CD4-positive, CD25-positive, alpha-beta regulatory T cell (primary cell): ENCODE measurements at regions not wholly inside any gene's neighbourhood (a gene's known extent, or its start where the extent isn't known, plus 50 kb on each side); places are given as distances from the start of the nearest gene placed in this dataset.

Source experiments
- ATAC-seq, 2 donors: fragments of 150-1000 bp; cut with Tn5 transposase; one replicate each; pipeline ENCODE4 v1.10.0; 2021; ENCODE audit warnings: low read depth in 2 of 2, moderate number of reproducible peaks in 2 of 2, moderate library complexity in 1 of 2
- DNase-seq, 3 donors: peaks; one replicate each; pipeline versions ENCODE4 v3.0.0 to v3.0.0-alpha.2; 2012 to 2022; ENCODE audit warnings: mixed read lengths in 1 of 3
- H3K27ac ChIP-seq: one replicate; pipeline ENCODE4 v1.7.0; 2013; ENCODE audit warnings: mild to moderate bottlenecking, low read length; ENCODE audit not compliant: insufficient read depth, poor library complexity, severe bottlenecking
- H3K27me3 ChIP-seq: one replicate; pipeline ENCODE4 v1.7.0; 2013; ENCODE audit warnings: low read length; ENCODE audit not compliant: control insufficient read depth, insufficient read depth
- H3K36me3 ChIP-seq: one replicate; pipeline ENCODE4 v1.7.0; 2013; ENCODE audit warnings: mild to moderate bottlenecking, low read length, moderate library complexity; ENCODE audit not compliant: control insufficient read depth, insufficient read depth
- H3K4me1 ChIP-seq: 2 replicates; pipeline ENCODE4 v1.7.0; 2013; ENCODE audit warnings: mild to moderate bottlenecking, low read length; ENCODE audit not compliant: insufficient read depth, control insufficient read depth, poor library complexity, severe bottlenecking
- H3K4me3 ChIP-seq: one replicate; pipeline ENCODE4 v1.7.0; 2013; ENCODE audit warnings: low read depth, mild to moderate bottlenecking, low read length, moderate library complexity
- H3K9me3 ChIP-seq, 2 experiments: 1 replicate in 1 of 2; 2 replicates in 1 of 2; pipeline ENCODE4 v1.7.0; 2013; ENCODE audit warnings: low read length in 2 of 2, mild to moderate bottlenecking in 1 of 2, moderate library complexity in 1 of 2; ENCODE audit not compliant: control insufficient read depth in 2 of 2
- H3K27ac Mint-ChIP-seq, 3 donors: one replicate each; pipeline ENCODE4 v1.8.0; 2020 to 2022; ENCODE audit warnings: mild to moderate bottlenecking in 3 of 3, mixed read lengths in 3 of 3, moderate library complexity in 2 of 3
- H3K27me3 Mint-ChIP-seq: one replicate; pipeline ENCODE4 v1.8.0; 2022; ENCODE audit warnings: mild to moderate bottlenecking, mixed read lengths
- H3K36me3 Mint-ChIP-seq: one replicate; pipeline ENCODE4 v1.8.0; 2020; ENCODE audit warnings: mixed read lengths
- H3K4me1 Mint-ChIP-seq, 4 donors: one replicate each; pipeline ENCODE4 v1.8.0; 2020 to 2022; ENCODE audit warnings: mixed read lengths in 4 of 4, mild to moderate bottlenecking in 1 of 4
- H3K4me3 Mint-ChIP-seq, 4 donors: one replicate each; pipeline ENCODE4 v1.8.0; 2020 to 2022; ENCODE audit warnings: mild to moderate bottlenecking in 4 of 4, mixed read lengths in 4 of 4, moderate library complexity in 3 of 4
- H3K9me3 Mint-ChIP-seq, 7 donors: one replicate each; pipeline ENCODE4 v1.8.0; 2020 to 2022; ENCODE audit warnings: mixed read lengths in 7 of 7, mild to moderate bottlenecking in 3 of 7, moderate library complexity in 2 of 7

GRCh38 chr16:64596196-64596595, 525.7 kb downstream of the CDH11 start:
- Mint-ChIP-seq H3K9me3 (peaks cover 1 to 24% (median 11%) of the 10 kb centered on the region in 7 donors), H3K27me3 (no peaks in the 10 kb centered on the region), H3K36me3 (no peaks in the 10 kb centered on the region), H3K4me3 (no peak overlapping the region), H3K27ac (no peak overlapping the region), H3K4me1 (no peaks in the 10 kb centered on the region)
- Histone ChIP-seq H3K27ac (no peak overlapping the region), H3K27me3 (no peaks in the 10 kb centered on the region), H3K4me3 (no peak overlapping the region), H3K36me3 (no peaks in the 10 kb centered on the region), H3K4me1 (no peaks in the 10 kb centered on the region), H3K9me3 (peaks cover 0 to under 1% of the 10 kb centered on the region in 2 experiments)
- DNase-seq (no peak), ATAC-seq (no peak)

- Histone ChIP-seq H3K27ac (no peak overlapping the region), H3K36me3 (no peaks in the 10 kb centered on the region), H3K9me3 (peaks cover 0 to 6% of the 10 kb centered on the region in 2 experiments), H3K4me1 (no peaks in the 10 kb centered on the region), H3K27me3 (no peaks in the 10 kb centered on the region), H3K4me3 (no peak overlapping the region)
- no peak overlapping the region for H3K4me3 Mint-ChIP-seq
- H3K9me3 Mint-ChIP-seq: peaks cover 2 to 25% (median 8%) of the 10 kb centered on the region in 7 donors
- no peaks in the 10 kb centered on the region for H3K36me3 Mint-ChIP-seq
- no peaks in the 10 kb centered on the region for H3K4me1 Mint-ChIP-seq
- H3K27ac Mint-ChIP-seq: no peak overlapping the region
- DNase-seq (no peak), ATAC-seq (no peak)
- H3K27me3 Mint-ChIP-seq: no peaks in the 10 kb centered on the region
These were observed 531.4 kb downstream of the CDH11 start for GRCh38 chr16:64590513-64590912.

- no peak overlapping the region for H3K27ac Mint-ChIP-seq
- no peaks in the 10 kb centered on the region for H3K36me3 Mint-ChIP-seq
- H3K4me1 Mint-ChIP-seq: no peaks in the 10 kb centered on the region
- ATAC-seq (no peak), DNase-seq (no peak)
- Histone ChIP-seq H3K27me3 (no peaks in the 10 kb centered on the region), H3K4me3 (no peak overlapping the region), H3K4me1 (no peaks in the 10 kb centered on the region), H3K9me3 (peaks cover 0 to 6% of the 10 kb centered on the region in 2 experiments), H3K36me3 (no peaks in the 10 kb centered on the region), H3K27ac (no peak overlapping the region)
- H3K27me3 Mint-ChIP-seq: no peaks in the 10 kb centered on the region
- H3K9me3 Mint-ChIP-seq: peaks cover 2 to 28% (median 7%) of the 10 kb centered on the region in 7 donors
- no peak overlapping the region for H3K4me3 Mint-ChIP-seq
These were observed 532.0 kb downstream of the CDH11 start for GRCh38 chr16:64589836-64590235.

- Histone ChIP-seq H3K4me3 (no peak overlapping the region), H3K27me3 (no peaks in the 10 kb centered on the region), H3K9me3 (peaks cover 0 to 6% of the 10 kb centered on the region in 2 experiments), H3K4me1 (no peaks in the 10 kb centered on the region), H3K36me3 (no peaks in the 10 kb centered on the region), H3K27ac (no peak overlapping the region)
- Mint-ChIP-seq H3K4me3 (no peak overlapping the region), H3K27me3 (no peaks in the 10 kb centered on the region), H3K9me3 (peaks cover 2 to 29% (median 6%) of the 10 kb centered on the region in 7 donors), H3K27ac (no peak overlapping the region), H3K36me3 (no peaks in the 10 kb centered on the region), H3K4me1 (no peaks in the 10 kb centered on the region)
- ATAC-seq (no peak), DNase-seq (no peak)
These were observed 535.1 kb downstream of the CDH11 start for GRCh38 chr16:64586781-64587180.

- H3K27ac ChIP-seq: no peak overlapping the region
- Mint-ChIP-seq H3K4me3 (no peak overlapping the region), H3K27me3 (no peaks in the 10 kb centered on the region), H3K36me3 (no peaks in the 10 kb centered on the region), H3K9me3 (peaks cover 2 to 34% (median 3%) of the 10 kb centered on the region in 7 donors), H3K27ac (no peak overlapping the region), H3K4me1 (no peaks in the 10 kb centered on the region)
- H3K4me1 ChIP-seq: no peaks in the 10 kb centered on the region
- ATAC-seq (no peak), DNase-seq (no peak)
- H3K27me3 ChIP-seq: no peaks in the 10 kb centered on the region
- no peak overlapping the region for H3K4me3 ChIP-seq
- no peaks in the 10 kb centered on the region for H3K36me3 ChIP-seq
- peaks cover 0 to 3% of the 10 kb centered on the region in 2 experiments for H3K9me3 ChIP-seq
These were observed 536.5 kb downstream of the CDH11 start for GRCh38 chr16:64585367-64585766.

GRCh38 chr16:64580558-64580957, 541.3 kb downstream of the CDH11 start:
- no peaks in the 10 kb centered on the region for H3K27me3 ChIP-seq
- Mint-ChIP-seq H3K4me3 (no peak overlapping the region), H3K4me1 (no peaks in the 10 kb centered on the region), H3K27ac (no peak overlapping the region), H3K9me3 (peaks cover 0 to 21% (median 2%) of the 10 kb centered on the region in 7 donors), H3K36me3 (no peaks in the 10 kb centered on the region), H3K27me3 (no peaks in the 10 kb centered on the region)
- no peaks in the 10 kb centered on the region for H3K4me1 ChIP-seq
- no peaks in the 10 kb centered on the region for H3K9me3 ChIP-seq
- DNase-seq (no peak), ATAC-seq (no peak)
- no peak overlapping the region for H3K4me3 ChIP-seq
- no peaks in the 10 kb centered on the region for H3K36me3 ChIP-seq
- no peak overlapping the region for H3K27ac ChIP-seq

- no peak for DNase-seq
- no peaks in the 10 kb centered on the region for H3K4me1 Mint-ChIP-seq
- H3K27me3 Mint-ChIP-seq: no peaks in the 10 kb centered on the region
- H3K36me3 Mint-ChIP-seq: no peaks in the 10 kb centered on the region
- Histone ChIP-seq H3K27ac (no peak overlapping the region), H3K27me3 (no peaks in the 10 kb centered on the region), H3K9me3 (no peaks in the 10 kb centered on the region), H3K4me1 (no peaks in the 10 kb centered on the region), H3K36me3 (no peaks in the 10 kb centered on the region), H3K4me3 (no peak overlapping the region)
- no peak overlapping the region for H3K4me3 Mint-ChIP-seq
- no peak for ATAC-seq
- no peak overlapping the region for H3K27ac Mint-ChIP-seq
- H3K9me3 Mint-ChIP-seq: peaks cover 0 to 17% (median 2%) of the 10 kb centered on the region in 7 donors
These were observed 542.2 kb downstream of the CDH11 start for GRCh38 chr16:64579712-64580111.

- Histone ChIP-seq H3K27ac (no peak overlapping the region), H3K9me3 (peaks cover 0 to 14% of the 10 kb centered on the region in 2 experiments), H3K36me3 (no peaks in the 10 kb centered on the region), H3K4me3 (no peak overlapping the region), H3K4me1 (no peaks in the 10 kb centered on the region), H3K27me3 (no peaks in the 10 kb centered on the region)
- Mint-ChIP-seq H3K9me3 (peaks cover 4 to 40% (median 14%) of the 10 kb centered on the region in 7 donors), H3K4me1 (no peaks in the 10 kb centered on the region), H3K27ac (no peak overlapping the region), H3K36me3 (no peaks in the 10 kb centered on the region), H3K27me3 (no peaks in the 10 kb centered on the region), H3K4me3 (no peak overlapping the region)
- DNase-seq (no peak), ATAC-seq (no peak)
These were observed 576.1 kb downstream of the CDH11 start for GRCh38 chr16:64545768-64546167.
